Endodermal cell (in vitro differentiated cells): ENCODE measurements at regions not wholly inside any gene's neighbourhood (a gene's known extent, or its start where the extent isn't known, plus 50 kb on each side); places are given as distances from the start of the nearest gene placed in this dataset.

ENCODE experiments used
- DNase-seq: peaks from one replicate; pipeline ENCODE4 v3.0.0-alpha.2; 2017
- H3K27ac ChIP-seq: 2 replicates; pipeline ENCODE4 v1.5.1; 2013; ENCODE audit warnings: mild to moderate bottlenecking, low read depth, low read length, moderate library complexity
- H3K27me3 ChIP-seq: 2 replicates; pipeline ENCODE4 v1.6.1; 2013; ENCODE audit warnings: mild to moderate bottlenecking, low read length, moderate library complexity; ENCODE audit not compliant: insufficient read depth, control insufficient read depth, poor library complexity, severe bottlenecking
- H3K36me3 ChIP-seq: 2 replicates; pipeline ENCODE4 v1.7.0; 2013; ENCODE audit warnings: mild to moderate bottlenecking, low read length, moderate library complexity; ENCODE audit not compliant: control insufficient read depth, insufficient read depth
- H3K4me1 ChIP-seq: one replicate; pipeline ENCODE4 v1.7.0; 2013; ENCODE audit warnings: low read length; ENCODE audit not compliant: control insufficient read depth, insufficient read depth
- H3K4me3 ChIP-seq: 2 replicates; pipeline ENCODE4 v1.5.1; 2013; ENCODE audit warnings: mild to moderate bottlenecking, low read length, moderate library complexity
- H3K9ac ChIP-seq: 2 replicates; pipeline ENCODE4 v1.6.1; 2013; ENCODE audit warnings: mild to moderate bottlenecking, low read length, moderate library complexity; ENCODE audit not compliant: poor library complexity, severe bottlenecking; ENCODE audit errors: extremely low read depth
- H3K9me3 ChIP-seq: 2 replicates; pipeline ENCODE4 v1.6.1; 2013; ENCODE audit warnings: mild to moderate bottlenecking, low read length, moderate library complexity; ENCODE audit not compliant: control insufficient read depth
- H3K27ac Mint-ChIP-seq: 2 replicates; pipeline ENCODE4 v1.8.0; 2020; ENCODE audit warnings: mixed read lengths
- H3K27me3 Mint-ChIP-seq: 2 replicates; pipeline ENCODE4 v1.8.0; 2021; ENCODE audit warnings: mild to moderate bottlenecking, mixed read lengths; ENCODE audit not compliant: insufficient read depth
- H3K36me3 Mint-ChIP-seq: 2 replicates; pipeline ENCODE4 v1.8.0; 2020; ENCODE audit warnings: low read depth, mixed read lengths
- H3K4me1 Mint-ChIP-seq: 2 replicates; pipeline ENCODE4 v1.8.0; 2020; ENCODE audit warnings: mixed read lengths
- H3K4me3 Mint-ChIP-seq: 2 replicates; pipeline ENCODE4 v1.8.0; 2020; ENCODE audit warnings: mild to moderate bottlenecking, moderate library complexity, mixed read lengths
- H3K9me3 Mint-ChIP-seq: 2 replicates; pipeline ENCODE4 v1.8.0; 2020; ENCODE audit warnings: mild to moderate bottlenecking, mixed read lengths
- CTCF ChIP-seq: fragments of 200-600 bp; sonication (generic); conservative IDR thresholded peaks from 2 replicates; pipeline ENCODE4 v1.5.0; 2021; ENCODE audit warnings: antibody characterized with exemption, mild to moderate bottlenecking
- WGBS, 2 experiments: methylation state at CpG; one replicate each; pipeline versions ENCODE4 v1.1.5 to v1.1.7; 2013; ENCODE audit warnings: missing lambda C conversion rate in 2 of 2, mixed read lengths in 1 of 2; ENCODE audit not compliant: insufficient coverage in 1 of 2, insufficient read length in 1 of 2; 5-methylcytosine and 5-hydroxymethylcytosine counted together

- DNase-seq, result no peak
- peaks cover 16% of the 10 kb centered on the region for H3K4me1 Mint-ChIP-seq
- H3K27me3 Mint-ChIP-seq, result no peaks in the 10 kb centered on the region
- H3K4me3 ChIP-seq, result no peak overlapping the region
- no peaks in the 10 kb centered on the region for H3K36me3 Mint-ChIP-seq
- H3K9ac ChIP-seq, result no peak overlapping the region
- H3K27me3 ChIP-seq, result no peaks in the 10 kb centered on the region
- no peak overlapping the region for H3K27ac ChIP-seq
- peaks cover 4% of the 10 kb centered on the region for H3K4me1 ChIP-seq
- H3K9me3 ChIP-seq, result peaks cover 7% of the 10 kb centered on the region
- 96 to 100% methylated on average over 1 to 4 of the region's 4 CpGs for WGBS, 2 experiments
- H3K27ac Mint-ChIP-seq, result no peak overlapping the region
- H3K9me3 Mint-ChIP-seq, result peaks cover 9% of the 10 kb centered on the region
- H3K4me3 Mint-ChIP-seq, result no peak overlapping the region
- TF ChIP-seq CTCF, result no peak
- H3K36me3 ChIP-seq, result no peaks in the 10 kb centered on the region
Measured at GRCh38 chr2:181789827-181790448, 101.6 kb upstream of the ITPRID2 start.

- H3K27me3 Mint-ChIP-seq, result no peaks in the 10 kb centered on the region
- 88 to 91% methylated on average over 6 to 10 of the region's 10 CpGs for WGBS, 2 experiments
- Histone ChIP-seq H3K27ac (no peak overlapping the region), H3K9ac (no peak overlapping the region), H3K27me3 (no peaks in the 10 kb centered on the region), H3K36me3 (no peaks in the 10 kb centered on the region), H3K4me3 (no peak overlapping the region), H3K9me3 (peaks cover 7% of the 10 kb centered on the region), H3K4me1 (peaks cover 4% of the 10 kb centered on the region)
- no peaks in the 10 kb centered on the region for H3K36me3 Mint-ChIP-seq
- TF ChIP-seq CTCF, result no peak
- H3K9me3 Mint-ChIP-seq, result peaks cover 9% of the 10 kb centered on the region
- peaks cover 14% of the 10 kb centered on the region for H3K4me1 Mint-ChIP-seq
- no peak for DNase-seq
- no peak overlapping the region for H3K4me3 Mint-ChIP-seq
- H3K27ac Mint-ChIP-seq, result peak overlapping the region; percentile 45
Measured at GRCh38 chr2:181790716-181791649, 100.5 kb upstream of the ITPRID2 start.

- no peak overlapping the region for H3K27ac ChIP-seq
- no peak for DNase-seq
- H3K36me3 ChIP-seq, result no peaks in the 10 kb centered on the region
- H3K9ac ChIP-seq, result no peak overlapping the region
- H3K9me3 ChIP-seq, result peaks cover 7% of the 10 kb centered on the region
- H3K27me3 Mint-ChIP-seq, result no peaks in the 10 kb centered on the region
- peaks cover 9% of the 10 kb centered on the region for H3K9me3 Mint-ChIP-seq
- peaks cover 14% of the 10 kb centered on the region for H3K4me1 Mint-ChIP-seq
- no peak overlapping the region for H3K4me3 ChIP-seq
- peaks cover 4% of the 10 kb centered on the region for H3K4me1 ChIP-seq
- H3K4me3 Mint-ChIP-seq, result no peak overlapping the region
- whole genome bisulfite sequencing, 2 experiments, result 92% methylated on average over 1 of the region's 1 CpG; no CpG with 5 or more reads in 1 of the 2 experiments
- H3K36me3 Mint-ChIP-seq, result no peaks in the 10 kb centered on the region
- no peak for TF ChIP-seq CTCF
- no peaks in the 10 kb centered on the region for H3K27me3 ChIP-seq
- H3K27ac Mint-ChIP-seq, result no peak overlapping the region
Measured at GRCh38 chr2:181792906-181793305, 98.6 kb upstream of the ITPRID2 start.
